Activated CD8-positive, alpha-beta memory T cell treated with anti-CD3 and anti-CD28 coated beads, Interleukin-2, amount 10 ng/mL, durations not matched to agents 7 days and 5 days (primary cell): ENCODE measurements at regions not wholly inside any gene's neighbourhood (a gene's known extent, or its start where the extent isn't known, plus 50 kb on each side); places are given as distances from the start of the nearest gene placed in this dataset.

Source experiments
- ATAC-seq: fragments of 150-1000 bp; cut with Tn5 transposase; one replicate; pipeline ENCODE4 v1.10.0; 2021; ENCODE audit warnings: moderate library complexity
- CTCF ChIA-PET: fragments of 350-600 bp; sonication (Branson Sonifier 250); formaldehyde crosslinking; loops from one replicate; lab custom pipeline; 2021; ENCODE audit warnings: antibody characterized with exemption; lab: Charles Lee
- DNase-seq: peaks from one replicate; pipeline ENCODE4 v3.0.0-alpha.2; 2020
- H3K27ac Mint-ChIP-seq: one replicate; pipeline ENCODE4 v1.8.0; 2021; ENCODE audit warnings: mild to moderate bottlenecking, mixed read lengths
- H3K27me3 Mint-ChIP-seq: one replicate; pipeline ENCODE4 v1.8.0; 2021; ENCODE audit warnings: mixed read lengths
- H3K36me3 Mint-ChIP-seq: one replicate; pipeline ENCODE4 v1.8.0; 2021; ENCODE audit warnings: mild to moderate bottlenecking, mixed read lengths
- H3K4me1 Mint-ChIP-seq: one replicate; pipeline ENCODE4 v1.8.0; 2021; ENCODE audit warnings: mixed read lengths
- H3K4me3 Mint-ChIP-seq: one replicate; pipeline ENCODE4 v1.8.0; 2021; ENCODE audit warnings: mild to moderate bottlenecking, moderate library complexity, mixed read lengths
- H3K9me3 Mint-ChIP-seq: one replicate; pipeline ENCODE4 v1.8.0; 2022; ENCODE audit warnings: low read depth, mixed read lengths

- Mint-ChIP-seq H3K4me1 (peaks cover 2% of the 10 kb centered on the region), H3K27ac (no peak overlapping the region), H3K27me3 (peaks cover 14% of the 10 kb centered on the region), H3K4me3 (no peak overlapping the region), H3K36me3 (no peaks in the 10 kb centered on the region), H3K9me3 (no peaks in the 10 kb centered on the region)
- no peak for ATAC-seq
- no peak for DNase-seq
- CTCF ChIA-PET: no interaction called here
Measured at GRCh38 chr22:48563966-48564330, 1263.7 kb downstream of the BRD1 start.

GRCh38 chr22:48563118-48563965 is 1264.3 kb downstream of the BRD1 start:
- Mint-ChIP-seq H3K9me3 (no peaks in the 10 kb centered on the region), H3K36me3 (no peaks in the 10 kb centered on the region), H3K4me3 (no peak overlapping the region), H3K27ac (no peak overlapping the region), H3K4me1 (peaks cover 2% of the 10 kb centered on the region), H3K27me3 (peaks cover 14% of the 10 kb centered on the region)
- no peak for DNase-seq
- no peak for ATAC-seq
- CTCF ChIA-PET: no interaction called here

GRCh38 chr22:48561676-48562075 is 1266.0 kb downstream of the BRD1 start:
- DNase-seq (no peak), ATAC-seq (no peak)
- no peak overlapping the region for H3K27ac Mint-ChIP-seq
- H3K36me3 Mint-ChIP-seq: no peaks in the 10 kb centered on the region
- H3K27me3 Mint-ChIP-seq: peaks cover under 1% of the 10 kb centered on the region
- peaks cover 2% of the 10 kb centered on the region for H3K9me3 Mint-ChIP-seq
- no peak overlapping the region for H3K4me3 Mint-ChIP-seq
- no peaks in the 10 kb centered on the region for H3K4me1 Mint-ChIP-seq
- CTCF ChIA-PET: no interaction called here

GRCh38 chr22:48560836-48561235 is 1266.8 kb downstream of the BRD1 start:
- no peaks in the 10 kb centered on the region for H3K36me3 Mint-ChIP-seq
- DNase-seq (no peak), ATAC-seq (no peak)
- H3K4me1 Mint-ChIP-seq: no peaks in the 10 kb centered on the region
- H3K9me3 Mint-ChIP-seq: peaks cover 2% of the 10 kb centered on the region
- no peaks in the 10 kb centered on the region for H3K27me3 Mint-ChIP-seq
- H3K27ac Mint-ChIP-seq: no peak overlapping the region
- no peak overlapping the region for H3K4me3 Mint-ChIP-seq
- CTCF ChIA-PET: no interaction called here

GRCh38 chr22:48560389-48560751 is 1267.3 kb downstream of the BRD1 start:
- no peaks in the 10 kb centered on the region for H3K36me3 Mint-ChIP-seq

GRCh38 chr22:48559647-48560388 is 1267.9 kb downstream of the BRD1 start:
- Mint-ChIP-seq H3K4me1 (no peaks in the 10 kb centered on the region), H3K36me3 (no peaks in the 10 kb centered on the region), H3K27me3 (no peaks in the 10 kb centered on the region), H3K4me3 (no peak overlapping the region), H3K9me3 (peaks cover 2% of the 10 kb centered on the region), H3K27ac (no peak overlapping the region)
- DNase-seq (no peak), ATAC-seq (no peak)
- CTCF ChIA-PET: no interaction called here

More at GRCh38 chr22:48560389-48560751, 1267.3 kb downstream of the BRD1 start:
- Mint-ChIP-seq H3K27me3 (no peaks in the 10 kb centered on the region), H3K4me1 (no peaks in the 10 kb centered on the region), H3K9me3 (peaks cover 2% of the 10 kb centered on the region), H3K27ac (no peak overlapping the region), H3K4me3 (no peak overlapping the region)
- CTCF ChIA-PET: no interaction called here
- DNase-seq (no peak), ATAC-seq (no peak)

- Mint-ChIP-seq H3K9me3 (peaks cover 2% of the 10 kb centered on the region), H3K36me3 (no peaks in the 10 kb centered on the region), H3K4me1 (no peaks in the 10 kb centered on the region), H3K27ac (no peak overlapping the region), H3K4me3 (no peak overlapping the region), H3K27me3 (no peaks in the 10 kb centered on the region)
- CTCF ChIA-PET: no interaction called here
- DNase-seq (no peak), ATAC-seq (no peak)
Measured at GRCh38 chr22:48558606-48559402, 1268.9 kb downstream of the BRD1 start.

- H3K36me3 Mint-ChIP-seq: no peaks in the 10 kb centered on the region
- H3K4me3 Mint-ChIP-seq: no peak overlapping the region
- no peak overlapping the region for H3K27ac Mint-ChIP-seq
- H3K9me3 Mint-ChIP-seq: peaks cover 2% of the 10 kb centered on the region
- no peaks in the 10 kb centered on the region for H3K27me3 Mint-ChIP-seq
- CTCF ChIA-PET: no interaction called here
- no peak for ATAC-seq
- no peaks in the 10 kb centered on the region for H3K4me1 Mint-ChIP-seq
- DNase-seq: no peak
Measured at GRCh38 chr22:48558016-48558415, 1269.7 kb downstream of the BRD1 start.

GRCh38 chr22:48557473-48557872 is 1270.2 kb downstream of the BRD1 start:
- no peaks in the 10 kb centered on the region for H3K4me1 Mint-ChIP-seq
- H3K4me3 Mint-ChIP-seq: no peak overlapping the region
- DNase-seq: no peak
- no peak for ATAC-seq
- no peaks in the 10 kb centered on the region for H3K36me3 Mint-ChIP-seq
- no peaks in the 10 kb centered on the region for H3K27me3 Mint-ChIP-seq
- H3K9me3 Mint-ChIP-seq: peaks cover 2% of the 10 kb centered on the region
- H3K27ac Mint-ChIP-seq: no peak overlapping the region
- CTCF ChIA-PET: no interaction called here

- Mint-ChIP-seq H3K27me3 (no peaks in the 10 kb centered on the region), H3K36me3 (no peaks in the 10 kb centered on the region), H3K4me3 (no peak overlapping the region), H3K27ac (no peak overlapping the region), H3K9me3 (peaks cover 2% of the 10 kb centered on the region), H3K4me1 (no peaks in the 10 kb centered on the region)
- no peak for ATAC-seq
- DNase-seq: no peak
- CTCF ChIA-PET: no interaction called here
Measured at GRCh38 chr22:48556751-48557150, 1270.9 kb downstream of the BRD1 start.

GRCh38 chr22:48556222-48556621 is 1271.5 kb downstream of the BRD1 start:
- no peak overlapping the region for H3K4me3 Mint-ChIP-seq
- CTCF ChIA-PET: no interaction called here
- H3K4me1 Mint-ChIP-seq: no peaks in the 10 kb centered on the region
- no peaks in the 10 kb centered on the region for H3K27me3 Mint-ChIP-seq
- peaks cover 2% of the 10 kb centered on the region for H3K9me3 Mint-ChIP-seq
- ATAC-seq: no peak
- no peak for DNase-seq
- H3K36me3 Mint-ChIP-seq: no peaks in the 10 kb centered on the region
- H3K27ac Mint-ChIP-seq: no peak overlapping the region

GRCh38 chr22:48555606-48556005 is 1272.1 kb downstream of the BRD1 start:
- Mint-ChIP-seq H3K27me3 (no peaks in the 10 kb centered on the region), H3K36me3 (no peaks in the 10 kb centered on the region), H3K27ac (no peak overlapping the region), H3K4me1 (no peaks in the 10 kb centered on the region), H3K9me3 (peaks cover 2% of the 10 kb centered on the region), H3K4me3 (no peak overlapping the region)
- CTCF ChIA-PET: no interaction called here
- no peak for ATAC-seq
- no peak for DNase-seq

GRCh38 chr22:48554893-48555572 is 1272.6 kb downstream of the BRD1 start:
- H3K36me3 Mint-ChIP-seq: no peaks in the 10 kb centered on the region
- H3K4me3 Mint-ChIP-seq: no peak overlapping the region
- H3K27ac Mint-ChIP-seq: no peak overlapping the region
- ATAC-seq (no peak), DNase-seq (no peak)
- H3K4me1 Mint-ChIP-seq: no peaks in the 10 kb centered on the region
- CTCF ChIA-PET: no interaction called here
- no peaks in the 10 kb centered on the region for H3K27me3 Mint-ChIP-seq
- peaks cover 2% of the 10 kb centered on the region for H3K9me3 Mint-ChIP-seq
